ENCODE measurements at regions not wholly inside any gene's neighbourhood (a gene's known extent, or its start where the extent isn't known, plus 50 kb on each side); places are given as distances from the start of the nearest gene placed in this dataset.

- Histone ChIP-seq H3K4me3 (no peak overlapping the region), H3K36me3 (no peaks in the 10 kb centered on the region), H3K27ac (no peak overlapping the region), H3K4me1 (no peaks in the 10 kb centered on the region), H3K27me3 (no peaks in the 10 kb centered on the region), H3K9me3 (no peaks in the 10 kb centered on the region)
- intact Hi-C loops (cut with DNase I), result no loop called here
- no peak for DNase-seq (ENCODE audit: low spot score in 2 of 2)
- TF ChIP-seq CTCF (IDR thresholded peaks at IDR 0.05), result no peak
Measured at GRCh38 chr16:61024180-61024900, 1011.9 kb downstream of the CDH8 start.

- Histone ChIP-seq H3K4me1 (no peaks in the 10 kb centered on the region), H3K36me3 (no peaks in the 10 kb centered on the region), H3K9me3 (no peaks in the 10 kb centered on the region), H3K27me3 (no peaks in the 10 kb centered on the region), H3K27ac (no peak overlapping the region), H3K4me3 (no peak overlapping the region)
- no peak for TF ChIP-seq CTCF (IDR thresholded peaks at IDR 0.05)
- intact Hi-C loops (cut with DNase I), result no loop called here
- no peak for DNase-seq (ENCODE audit: low spot score in 2 of 2)
Measured at GRCh38 chr16:61014869-61015268, 1021.4 kb downstream of the CDH8 start.

- no peaks in the 10 kb centered on the region for H3K4me1 ChIP-seq
- no peak for DNase-seq (ENCODE audit: low spot score in 2 of 2)
- H3K4me3 ChIP-seq, result no peak overlapping the region
- no peaks in the 10 kb centered on the region for H3K27me3 ChIP-seq
- H3K9me3 ChIP-seq, result no peaks in the 10 kb centered on the region
- intact Hi-C loops (cut with DNase I), result no loop called here
- no peak overlapping the region for H3K27ac ChIP-seq
- H3K36me3 ChIP-seq, result no peaks in the 10 kb centered on the region
- no peak for TF ChIP-seq CTCF (IDR thresholded peaks at IDR 0.05)
Measured at GRCh38 chr16:61007694-61008093, 1028.5 kb downstream of the CDH8 start.

GRCh38 chr16:61005952-61006351 is 1030.3 kb downstream of the CDH8 start:
- intact Hi-C loops (cut with DNase I), result no loop called here
- H3K27me3 ChIP-seq, result no peaks in the 10 kb centered on the region
- H3K4me3 ChIP-seq, result no peak overlapping the region
- H3K36me3 ChIP-seq, result no peaks in the 10 kb centered on the region
- no peaks in the 10 kb centered on the region for H3K9me3 ChIP-seq
- no peak for DNase-seq (ENCODE audit: low spot score in 2 of 2)
- no peaks in the 10 kb centered on the region for H3K4me1 ChIP-seq
- no peak overlapping the region for H3K27ac ChIP-seq
- no peak for TF ChIP-seq CTCF (IDR thresholded peaks at IDR 0.05)

- Histone ChIP-seq H3K4me3 (no peak overlapping the region), H3K36me3 (no peaks in the 10 kb centered on the region), H3K9me3 (no peaks in the 10 kb centered on the region), H3K27me3 (no peaks in the 10 kb centered on the region), H3K27ac (no peak overlapping the region), H3K4me1 (no peaks in the 10 kb centered on the region)
- no peak for TF ChIP-seq CTCF (IDR thresholded peaks at IDR 0.05)
- intact Hi-C loops (cut with DNase I), result no loop called here
- DNase-seq (ENCODE audit: low spot score in 2 of 2), result no peak
Measured at GRCh38 chr16:61002479-61003204, 1033.6 kb downstream of the CDH8 start.
